Endothelial cell of umbilical vein (primary cell): ENCODE measurements at regions not wholly inside any gene's neighbourhood (a gene's known extent, or its start where the extent isn't known, plus 50 kb on each side); places are given as distances from the start of the nearest gene placed in this dataset.

Experiments used
- BruUV-seq: library from RNA; stranded (reverse); fragments of 400-500 nt; replicated peaks from 2 replicates; lab custom pipeline; 2021; lab: Mats Ljungman, UMichigan
- CTCF ChIA-PET: fragments of 300-600, 350-600 bp; sonication (Branson Sonifier 250); formaldehyde crosslinking; loops from one replicate; lab custom pipeline; 2021; ENCODE audit warnings: antibody characterized with exemption, inconsistent platforms; lab: Charles Lee
- POLR2A ChIA-PET: fragments of 300-600, 350-600 bp; sonication (Branson Sonifier 250); formaldehyde crosslinking; loops from one replicate; lab custom pipeline; 2021; ENCODE audit warnings: antibody characterized with exemption, inconsistent platforms; lab: Charles Lee
- DNase-seq: peaks from one replicate; pipeline ENCODE4 v3.0.0-alpha.2; 2011; ENCODE audit warnings: low read depth, low spot score
- FAIRE-seq: peaks from 2 replicates; lab custom pipeline; 2011; peaks lifted over from hg19 to GRCh38; lab: Jason Lieb, UNC
- H2AFZ ChIP-seq: 2 replicates; pipeline ENCODE4 v1.6.0; 2012; ENCODE audit warnings: low read depth, low read length, control low read depth, inconsistent platforms
- H3K27ac ChIP-seq: 2 replicates; pipeline ENCODE4 v1.5.1; 2011; ENCODE audit warnings: low read depth, mild to moderate bottlenecking, control low read depth, low read length, moderate library complexity; ENCODE audit not compliant: insufficient read depth
- H3K27me3 ChIP-seq, 2 experiments: 2 replicates each; pipeline versions ENCODE4 v1.6.0 to v1.6.1; 2011; ENCODE audit warnings: low read length in 2 of 2, mixed read lengths in 1 of 2; ENCODE audit not compliant: control insufficient read depth in 2 of 2, insufficient read depth in 2 of 2
- H3K36me3 ChIP-seq, 2 experiments: 2 replicates in 1 of 2; 3 replicates in 1 of 2; pipeline ENCODE4 v1.5.1; 2011; ENCODE audit warnings: low read length in 2 of 2, mild to moderate bottlenecking in 1 of 2, moderate library complexity in 1 of 2; ENCODE audit not compliant: control insufficient read depth in 2 of 2, insufficient read depth in 2 of 2; ENCODE audit errors: extremely low read depth in 1 of 2
- H3K4me1 ChIP-seq: 3 replicates; pipeline ENCODE4 v1.5.1; 2011; ENCODE audit warnings: mild to moderate bottlenecking, low read length; ENCODE audit not compliant: control insufficient read depth, insufficient read depth; ENCODE audit errors: extremely low read depth
- H3K4me2 ChIP-seq: 2 replicates; pipeline ENCODE4 v1.6.1; 2011; ENCODE audit warnings: low read length, control low read depth, mixed read lengths; ENCODE audit not compliant: insufficient read depth
- H3K4me3 ChIP-seq, 3 experiments: fragments of 200-600 bp in 1 of 3; sonication (generic), shearing (Covaris generic) in 1 of 3; replicated peaks in 1 of 3; 2 replicates each; pipeline ENCODE4 v1.5.1; 2011 to 2016; ENCODE audit warnings: control low read depth in 3 of 3, low read length in 3 of 3, mild to moderate bottlenecking in 2 of 3, inconsistent platforms in 1 of 3, low read depth in 1 of 3, moderate library complexity in 1 of 3; ENCODE audit not compliant: insufficient read depth in 1 of 3
- H3K79me2 ChIP-seq: 2 replicates; pipeline ENCODE4 v1.6.0; 2012; ENCODE audit warnings: low read length, inconsistent platforms; ENCODE audit not compliant: control insufficient read depth, insufficient read depth
- H3K9ac ChIP-seq: replicated peaks from 2 replicates; pipeline ENCODE3; 2011; ENCODE audit warnings: low read length, control low read depth; ENCODE audit not compliant: insufficient read depth; ENCODE audit errors: extremely low read depth
- H3K9me1 ChIP-seq: replicated peaks from 3 replicates; pipeline ENCODE4 v1.6.0; 2011; ENCODE audit warnings: mild to moderate bottlenecking, low read length; ENCODE audit not compliant: control insufficient read depth, insufficient read depth; ENCODE audit errors: extremely low read depth
- H3K9me3 ChIP-seq: replicated peaks from 2 replicates; pipeline ENCODE4 v1.5.1; 2012; ENCODE audit warnings: low read length, inconsistent platforms; ENCODE audit not compliant: control insufficient read depth, insufficient read depth
- H4K20me1 ChIP-seq: replicated peaks from 2 replicates; pipeline ENCODE3; 2011; ENCODE audit warnings: mild to moderate bottlenecking, low read length; ENCODE audit not compliant: control insufficient read depth, insufficient read depth; ENCODE audit errors: extremely low read depth
- CTCF ChIP-seq, 2 donors: IDR thresholded peaks; 1 replicate in 1 of 2; 2 replicates in 1 of 2; pipeline ENCODE4 v1.5.1; 2011; ENCODE audit warnings: low read length in 2 of 2, mild to moderate bottlenecking in 2 of 2, moderate library complexity in 2 of 2, control low read depth in 1 of 2, inconsistent platforms in 1 of 2, low read depth in 1 of 2; ENCODE audit not compliant: insufficient read depth in 1 of 2; ENCODE audit errors: extremely low read depth in 1 of 2
- EZH2 ChIP-seq: IDR thresholded peaks from 2 replicates; pipeline ENCODE4 v1.6.1; 2012; ENCODE audit warnings: borderline replicate concordance, low read depth, mild to moderate bottlenecking, moderate library complexity, low read length, inconsistent platforms; ENCODE audit not compliant: severe bottlenecking
- FOS ChIP-seq: IDR thresholded peaks from 2 replicates; pipeline ENCODE4 v1.6.1; 2011; ENCODE audit warnings: mild to moderate bottlenecking, low read length, moderate library complexity, borderline replicate concordance; ENCODE audit not compliant: insufficient read depth
- GATA2 ChIP-seq: IDR thresholded peaks from 2 replicates; pipeline ENCODE4 v1.7.0; 2011; ENCODE audit warnings: low read depth, mild to moderate bottlenecking, moderate library complexity, mixed read lengths, low read length; ENCODE audit not compliant: insufficient read length, insufficient read depth
- JUN ChIP-seq: IDR thresholded peaks from 2 replicates; pipeline ENCODE4 v1.6.1; 2011; ENCODE audit warnings: borderline replicate concordance, low read depth; ENCODE audit not compliant: insufficient read length, insufficient read depth
- MAX ChIP-seq: IDR thresholded peaks from 2 replicates; pipeline ENCODE4 v1.6.1; 2011; ENCODE audit not compliant: insufficient read depth, insufficient read length
- MYC ChIP-seq: IDR thresholded peaks from one replicate; pipeline ENCODE4 v1.6.1; 2011; ENCODE audit warnings: mild to moderate bottlenecking, low read depth, low read length
- POLR2A ChIP-seq: IDR thresholded peaks from 2 replicates; pipeline ENCODE4 v1.6.1; 2012; ENCODE audit warnings: low read depth, mild to moderate bottlenecking, control low read depth, low read length
- POLR2AphosphoS5 ChIP-seq: IDR thresholded peaks from 2 replicates; pipeline ENCODE4 v1.6.1; 2012; ENCODE audit warnings: low read depth, mild to moderate bottlenecking, control low read depth, low read length, moderate library complexity; ENCODE audit not compliant: insufficient read depth
- dilution Hi-C: fragments of 300-500 bp; cut with MboI; formaldehyde crosslinking; loops from one replicate; pipeline ENCODE4 v1.15.0; 2019; ENCODE audit warnings: low sequenced_read_pairs; ENCODE audit not compliant: extremely low pct_ligation_motif_present
- intact Hi-C: fragments of 100-400 bp; cut with micrococcal nuclease; formaldehyde crosslinking; loops from one replicate; pipeline ENCODE4 v1.10.0; 2022

- H3K9ac ChIP-seq = no peak overlapping the region
- no peak overlapping the region for H2AFZ ChIP-seq
- H3K9me1 ChIP-seq = no peaks in the 10 kb centered on the region
- no peak overlapping the region for H3K4me2 ChIP-seq
- no peaks in the 10 kb centered on the region for H3K79me2 ChIP-seq
- H3K27me3 ChIP-seq = no peaks in the 10 kb centered on the region
- no peaks in the 10 kb centered on the region for H3K9me3 ChIP-seq
- H3K4me3 ChIP-seq = no peak overlapping the region
- dilution Hi-C loops (no loop called here), intact Hi-C loops (no loop called here)
- no peaks in the 10 kb centered on the region for H3K36me3 ChIP-seq
- CTCF ChIA-PET = interaction anchor here (1.3 kb wide), 1 partner anchor 42 kb away, joined by 3 read pairs; no protein-coding TSS in a partner anchor
- no peak overlapping the region for H3K27ac ChIP-seq
- TF ChIP-seq JUN (no peak), POLR2A (no peak), MYC (no peak), POLR2AphosphoS5 (no peak), CTCF (IDR thresholded peaks at IDR 0.05; ENCODE audit: extremely low read depth in 1 of 2, insufficient read depth in 1 of 2, low read depth in 1 of 2, low read length in 2 of 2) (no peak), GATA2 (no peak), MAX (no peak), FOS (no peak), EZH2 (no peak)
- no peaks in the 10 kb centered on the region for H3K4me1 ChIP-seq
- no peaks in the 10 kb centered on the region for H4K20me1 ChIP-seq
- no peak for DNase-seq
- POLR2A ChIA-PET = no interaction called here
- BruUV-seq = no TSS peak
- no peak for FAIRE-seq
These were observed 392.2 kb upstream of the ANO3 start for GRCh38 chr11:25939691-25940090.
